Keratinocyte (primary cell): ENCODE measurements at regions not wholly inside any gene's neighbourhood (a gene's known extent, or its start where the extent isn't known, plus 50 kb on each side); places are given as distances from the start of the nearest gene placed in this dataset.

Source experiments
- DNase-seq: peaks from one replicate; pipeline ENCODE4 v3.0.0-alpha.2; 2011; ENCODE audit warnings: low read depth, missing footprints, low spot score
- FAIRE-seq: peaks from 2 replicates; lab custom pipeline; 2011; peaks lifted over from hg19 to GRCh38; lab: Jason Lieb, UNC
- H2AFZ ChIP-seq: 2 replicates; pipeline ENCODE4 v1.6.0; 2012; ENCODE audit warnings: low read length, control low read depth, inconsistent platforms; ENCODE audit not compliant: control insufficient read depth
- H3K27ac ChIP-seq: 2 replicates; pipeline ENCODE4 v1.5.1; 2011; ENCODE audit warnings: low read length; ENCODE audit not compliant: control insufficient read depth, insufficient read depth
- H3K27me3 ChIP-seq: 3 replicates; pipeline ENCODE4 v1.6.0; 2011; ENCODE audit warnings: low read length; ENCODE audit not compliant: control insufficient read depth, insufficient read depth; ENCODE audit errors: extremely low read depth
- H3K36me3 ChIP-seq, 2 experiments: 2 replicates in 1 of 2; 3 replicates in 1 of 2; pipeline ENCODE4 v1.5.1; 2011; ENCODE audit warnings: low read length in 2 of 2, mild to moderate bottlenecking in 1 of 2; ENCODE audit not compliant: control insufficient read depth in 2 of 2, insufficient read depth in 2 of 2; ENCODE audit errors: extremely low read depth in 1 of 2
- H3K4me1 ChIP-seq: 3 replicates; pipeline ENCODE4 v1.5.1; 2011; ENCODE audit warnings: low read length; ENCODE audit not compliant: control insufficient read depth, insufficient read depth; ENCODE audit errors: extremely low read depth
- H3K4me2 ChIP-seq: 3 replicates; pipeline ENCODE4 v1.6.0; 2011; ENCODE audit warnings: low read depth, low read length; ENCODE audit not compliant: control insufficient read depth, insufficient read depth; ENCODE audit errors: extremely low read depth
- H3K4me3 ChIP-seq, 3 experiments: fragments of 200-600 bp in 1 of 3; sonication (generic) in 1 of 3; 2 replicates in 2 of 3; 3 replicates in 1 of 3; pipeline ENCODE4 v1.5.1; 2011 to 2016; ENCODE audit warnings: low read length in 3 of 3, mild to moderate bottlenecking in 3 of 3, control low read depth in 2 of 3, inconsistent platforms in 1 of 3, low read depth in 1 of 3, mixed read lengths in 1 of 3, mixed run types in 1 of 3, moderate library complexity in 1 of 3; ENCODE audit not compliant: control insufficient read depth in 2 of 3, insufficient read depth in 2 of 3; ENCODE audit errors: extremely low read depth in 1 of 3
- H3K79me2 ChIP-seq: 2 replicates; pipeline ENCODE4 v1.6.0; 2012; ENCODE audit warnings: low read length; ENCODE audit not compliant: control insufficient read depth, insufficient read depth
- H3K9ac ChIP-seq: 3 replicates; pipeline ENCODE4 v1.6.0; 2011; ENCODE audit warnings: low read length; ENCODE audit not compliant: control insufficient read depth, insufficient read depth; ENCODE audit errors: extremely low read depth
- H3K9me1 ChIP-seq: 3 replicates; pipeline ENCODE4 v1.6.0; 2011; ENCODE audit warnings: low read length; ENCODE audit not compliant: control insufficient read depth, insufficient read depth; ENCODE audit errors: extremely low read depth
- H3K9me3 ChIP-seq: 2 replicates; pipeline ENCODE4 v1.5.1; 2012; ENCODE audit warnings: low read depth, low read length; ENCODE audit not compliant: control insufficient read depth
- H4K20me1 ChIP-seq: 3 replicates; pipeline ENCODE4 v1.6.0; 2011; ENCODE audit warnings: low read length; ENCODE audit not compliant: control insufficient read depth, insufficient read depth; ENCODE audit errors: extremely low read depth
- CTCF ChIP-seq, 3 experiments: IDR thresholded peaks in 1 of 3; conservative IDR thresholded peaks in 1 of 3; optimal IDR thresholded peaks in 1 of 3; 2 replicates in 2 of 3; 3 replicates in 1 of 3; pipeline versions ENCODE3 to v1.5.1; 2011; ENCODE audit warnings: low read length in 3 of 3, mild to moderate bottlenecking in 3 of 3, moderate library complexity in 2 of 3, control low read depth in 1 of 3, inconsistent platforms in 1 of 3; ENCODE audit not compliant: insufficient read depth in 2 of 3; ENCODE audit errors: extremely low read depth in 1 of 3
- EZH2 ChIP-seq: IDR thresholded peaks from one replicate; pipeline ENCODE4 v1.6.1; 2012; ENCODE audit warnings: inconsistent platforms, mild to moderate bottlenecking, low read length, moderate library complexity
- dilution Hi-C: fragments of 300-500 bp; cut with MboI; formaldehyde crosslinking; loops from one replicate; pipeline ENCODE4 v1.7.0; 2020; ENCODE audit warnings: low sequenced_read_pairs; ENCODE audit not compliant: extremely low pct_ligation_motif_present

GRCh38 chr19:31177246-31177645 lies 172.0 kb downstream of the TSHZ3 start:
- Histone ChIP-seq H3K36me3 (no peaks in the 10 kb centered on the region), H2AFZ (no peak overlapping the region), H3K27me3 (no peaks in the 10 kb centered on the region), H3K27ac (no peak overlapping the region), H3K4me1 (no peaks in the 10 kb centered on the region), H3K79me2 (no peaks in the 10 kb centered on the region), H3K4me3 (no peak overlapping the region), H3K9ac (no peak overlapping the region), H3K9me1 (no peaks in the 10 kb centered on the region), H4K20me1 (no peaks in the 10 kb centered on the region), H3K4me2 (no peak overlapping the region), H3K9me3 (no peaks in the 10 kb centered on the region)
- no peak for DNase-seq
- dilution Hi-C loops = no loop called here
- no peak for FAIRE-seq
- TF ChIP-seq CTCF (optimal IDR thresholded peaks at IDR 0.05 in 1 of 3, IDR thresholded peaks at IDR 0.05 in 1 of 3, conservative IDR thresholded peaks at IDR 0.05 in 1 of 3; ENCODE audit: extremely low read depth in 1 of 3, insufficient read depth in 2 of 3, low read length in 3 of 3) (no peak), EZH2 (no peak)

DNA sequence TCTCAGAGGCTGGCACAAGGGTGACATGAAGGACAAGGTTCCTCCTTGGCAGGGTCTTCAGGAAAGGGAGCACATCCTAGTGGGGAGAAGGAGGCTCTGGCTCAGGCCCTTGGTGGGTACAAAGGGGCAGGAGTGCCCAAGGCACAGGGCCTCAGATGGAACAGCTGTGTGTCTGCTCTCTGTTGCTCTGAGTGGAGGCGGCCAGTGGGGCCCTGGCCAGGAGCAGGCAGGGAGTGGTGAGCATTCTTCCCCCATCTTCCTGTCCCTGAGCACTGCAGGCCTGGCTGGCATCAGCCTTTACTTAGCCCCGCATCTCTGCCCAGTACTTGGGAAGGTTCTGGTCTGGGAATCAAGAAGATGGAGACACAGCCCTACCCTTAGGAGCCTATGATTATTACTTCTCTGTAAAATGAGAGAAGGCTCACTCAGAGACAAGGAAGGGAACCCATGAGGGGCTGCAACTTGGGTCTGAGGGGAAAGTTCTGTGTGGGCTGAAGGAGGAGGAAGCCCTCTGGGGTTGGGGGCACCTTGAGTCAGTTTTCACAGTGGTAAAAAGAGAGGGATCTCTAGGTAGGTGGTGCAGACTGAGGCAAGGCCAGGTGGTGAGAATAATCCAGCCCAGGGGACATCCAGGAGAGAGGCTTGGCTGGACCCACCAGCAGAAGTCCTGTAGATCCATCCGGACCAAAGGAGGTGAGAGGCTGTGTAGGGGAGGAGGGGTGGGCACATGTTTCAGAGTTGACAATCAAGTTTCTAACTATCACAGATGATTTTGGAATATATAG lies 173.5 kb downstream of the TSHZ3 start:
- no peaks in the 10 kb centered on the region for H3K79me2 ChIP-seq
- FAIRE-seq (no peak), DNase-seq (no peak)
- H3K4me2 ChIP-seq = no peak overlapping the region
- H2AFZ ChIP-seq = no peak overlapping the region
- no peaks in the 10 kb centered on the region for H3K9me1 ChIP-seq
- H3K36me3 ChIP-seq = no peaks in the 10 kb centered on the region
- no peaks in the 10 kb centered on the region for H3K27me3 ChIP-seq
- no peak overlapping the region for H3K4me3 ChIP-seq
- H4K20me1 ChIP-seq = no peaks in the 10 kb centered on the region
- no peaks in the 10 kb centered on the region for H3K9me3 ChIP-seq
- H3K27ac ChIP-seq = no peak overlapping the region
- dilution Hi-C loops = no loop called here
- H3K9ac ChIP-seq = no peak overlapping the region
- no peaks in the 10 kb centered on the region for H3K4me1 ChIP-seq
- TF ChIP-seq CTCF (optimal IDR thresholded peaks at IDR 0.05 in 1 of 3, IDR thresholded peaks at IDR 0.05 in 1 of 3, conservative IDR thresholded peaks at IDR 0.05 in 1 of 3; ENCODE audit: extremely low read depth in 1 of 3, insufficient read depth in 2 of 3, low read length in 3 of 3) = no peak
- no peak for TF ChIP-seq EZH2
